HG03045 (cell line): ENCODE measurements at regions not wholly inside any gene's neighbourhood (a gene's known extent, or its start where the extent isn't known, plus 50 kb on each side); places are given as distances from the start of the nearest gene placed in this dataset.

Experiments
- ATAC-seq: cut with Tn5 transposase; IDR thresholded peaks from one replicate; pipeline ENCODE4 v1.9.1; 2021; ENCODE audit warnings: mild to moderate bottlenecking, moderate library complexity; ENCODE audit not compliant: unreplicated experiment

GRCh38 chr20:39268491-39268951, 306.4 kb downstream of the DHX35 start:
- no peak for ATAC-seq

- no peak for ATAC-seq
Observed at GRCh38 chr20:39266989-39267388, 304.8 kb downstream of the DHX35 start.

- ATAC-seq = no peak
Observed at GRCh38 chr20:39264506-39265172, 302.5 kb downstream of the DHX35 start.

- no peak for ATAC-seq
Observed at GRCh38 chr20:39263076-39263475, 300.9 kb downstream of the DHX35 start.

- no peak for ATAC-seq
Observed at GRCh38 chr20:39259808-39260207, 297.7 kb downstream of the DHX35 start.

- no peak for ATAC-seq
Observed at GRCh38 chr20:39259010-39259803, 297.1 kb downstream of the DHX35 start.

- no peak for ATAC-seq
Observed at GRCh38 chr20:39258253-39258652, 296.1 kb downstream of the DHX35 start.

GRCh38 chr20:39253051-39253755, 291.1 kb downstream of the DHX35 start:
- ATAC-seq = no peak

- ATAC-seq = no peak
Observed at GRCh38 chr20:39252035-39252434, 289.9 kb downstream of the DHX35 start.

- ATAC-seq = no peak
Observed at GRCh38 chr20:39249798-39250197, 287.7 kb downstream of the DHX35 start.

GRCh38 chr20:39248862-39249485, 286.8 kb downstream of the DHX35 start:
- ATAC-seq = no peak

GRCh38 chr20:39248171-39248861, 286.2 kb downstream of the DHX35 start:
- no peak for ATAC-seq

- ATAC-seq = no peak
Observed at GRCh38 chr20:39246436-39246835, 284.3 kb downstream of the DHX35 start.

GRCh38 chr20:39245685-39246311, 283.7 kb downstream of the DHX35 start:
- no peak for ATAC-seq

GRCh38 chr20:39243962-39244361, 281.8 kb downstream of the DHX35 start:
- no peak for ATAC-seq

GRCh38 chr20:39242614-39243013, 280.5 kb downstream of the DHX35 start:
- no peak for ATAC-seq

- ATAC-seq = no peak
Observed at GRCh38 chr20:39234520-39235095, 272.5 kb downstream of the DHX35 start.

- no peak for ATAC-seq
Observed at GRCh38 chr20:39233755-39234154, 271.6 kb downstream of the DHX35 start.

- no peak for ATAC-seq
Observed at GRCh38 chr20:39227416-39227815, 265.3 kb downstream of the DHX35 start.

GRCh38 chr20:39225978-39226377, 263.8 kb downstream of the DHX35 start:
- no peak for ATAC-seq
